K562 (cell line): ENCODE measurements at regions not wholly inside any gene's neighbourhood (a gene's known extent, or its start where the extent isn't known, plus 50 kb on each side); places are given as distances from the start of the nearest gene placed in this dataset.

Experiments used
- BRCA1 ChIP-seq, 2 experiments: fragments of 450-650 bp in 1 of 2; sonication (generic) in 1 of 2; formaldehyde crosslinking in 1 of 2; IDR thresholded peaks; 2 replicates each; pipeline versions ENCODE4 v1.5.0 to v1.6.1; 2017 to 2020; ENCODE audit warnings: mild to moderate bottlenecking in 1 of 2, missing genetic modification reagents in 1 of 2
- CAMTA2 ChIP-seq: fragments of 250-450 bp; sonication (Bioruptor Pico); conservative IDR thresholded peaks from 2 replicates; pipeline ENCODE4 v1.5.1; 2022
- ELF4 ChIP-seq: fragments of 450-650 bp; formaldehyde crosslinking; IDR thresholded peaks from 2 replicates; pipeline ENCODE4 v1.4.0; 2022; ENCODE audit warnings: missing genetic modification characterization
- FOSL1 ChIP-seq: fragments of 200-800 bp; sonication (Bioruptor generic); conservative IDR thresholded peaks from 2 replicates; pipeline ENCODE4 v1.6.1; 2016; ENCODE audit warnings: missing genetic modification characterization, missing compliant biosample characterization
- HCFC1 ChIP-seq: IDR thresholded peaks from 2 replicates; pipeline ENCODE4 v1.6.1; 2012; ENCODE audit warnings: low read depth, low read length, improper control_type of control experiment
- MEF2A ChIP-seq: IDR thresholded peaks from 2 replicates; pipeline ENCODE4 v1.6.1; 2011; ENCODE audit warnings: low read depth, mild to moderate bottlenecking, low read length, moderate library complexity; ENCODE audit not compliant: control insufficient read depth
- U2AF1 ChIP-seq: fragments of 200-400 bp; formaldehyde crosslinking; optimal IDR thresholded peaks from 2 replicates; pipeline ENCODE3; 2017; ENCODE audit warnings: mild to moderate bottlenecking, low read depth, low read length, moderate library complexity
- ZFP36 ChIP-seq: fragments of 150-350 bp; IDR thresholded peaks from 2 replicates; pipeline ENCODE4 v1.6.1; 2018; ENCODE audit warnings: low read length, low read depth; ENCODE audit not compliant: partially characterized antibody
- ZFX ChIP-seq: sonication (generic); formaldehyde crosslinking; IDR thresholded peaks from 2 replicates; pipeline ENCODE4 v1.8.0; 2022; ENCODE audit warnings: mild to moderate bottlenecking, missing genetic modification reagents, moderate library complexity
- ZNF274 ChIP-seq: IDR thresholded peaks from 2 replicates; pipeline ENCODE4 v1.6.1; 2011; ENCODE audit warnings: low read depth, mild to moderate bottlenecking, low read length, moderate library complexity, borderline replicate concordance
- TF ChIP-seq, protein P1 (sequence below): sonication (generic); formaldehyde crosslinking; IDR thresholded peaks from 2 replicates; pipeline ENCODE4 v1.5.0; 2020; ENCODE audit warnings: missing genetic modification reagents

DNA sequence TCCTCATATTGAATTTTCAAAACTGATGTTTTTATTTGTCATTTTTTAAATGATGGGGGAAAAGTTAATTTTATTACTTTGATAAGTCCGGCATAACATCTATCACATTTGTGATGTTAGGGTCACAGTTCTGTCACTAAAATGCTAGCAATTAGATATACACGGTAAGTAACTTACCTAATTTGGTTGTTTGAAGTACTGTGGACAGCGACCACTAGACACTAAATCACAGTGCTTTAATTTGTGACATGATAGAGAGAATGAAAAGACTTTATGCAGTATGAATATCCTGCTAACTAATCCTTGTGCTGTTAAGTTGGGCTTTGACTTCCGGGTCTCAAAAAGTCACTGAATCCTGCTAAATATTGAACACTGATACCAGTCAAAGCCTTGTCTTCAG, 857.3 kb upstream of the KCND2 start:
- no peak for TF ChIP-seq U2AF1
- TF ChIP-seq ELF4: no peak
- TF ChIP-seq ZFP36: no peak
- no peak for TF ChIP-seq BRCA1 (IDR thresholded peaks at IDR 0.05)
- no peak for TF ChIP-seq BRCA1 (CRISPR knock-in tag; IDR thresholded peaks at IDR 0.05)
- TF ChIP-seq CAMTA2: no peak
- TF ChIP-seq, protein P1, sequence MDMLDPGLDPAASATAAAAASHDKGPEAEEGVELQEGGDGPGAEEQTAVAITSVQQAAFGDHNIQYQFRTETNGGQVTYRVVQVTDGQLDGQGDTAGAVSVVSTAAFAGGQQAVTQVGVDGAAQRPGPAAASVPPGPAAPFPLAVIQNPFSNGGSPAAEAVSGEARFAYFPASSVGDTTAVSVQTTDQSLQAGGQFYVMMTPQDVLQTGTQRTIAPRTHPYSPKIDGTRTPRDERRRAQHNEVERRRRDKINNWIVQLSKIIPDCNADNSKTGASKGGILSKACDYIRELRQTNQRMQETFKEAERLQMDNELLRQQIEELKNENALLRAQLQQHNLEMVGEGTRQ: no peak
- no peak for TF ChIP-seq FOSL1 (tag)
- TF ChIP-seq MEF2A: no peak
- TF ChIP-seq ZFX (CRISPR knock-in tag): no peak
- no peak for TF ChIP-seq HCFC1
- no peak for TF ChIP-seq ZNF274
